ENCODE measurements at regions not wholly inside any gene's neighbourhood (a gene's known extent, or its start where the extent isn't known, plus 50 kb on each side); places are given as distances from the start of the nearest gene placed in this dataset.

- Histone ChIP-seq H3K27ac (ENCODE audit: low read depth in 1 of 2, low read length in 2 of 2) (no peak overlapping the region), H3K4me1 (ENCODE audit: insufficient read depth, low read length) (no peaks in the 10 kb centered on the region), H3K9me3 (ENCODE audit: control insufficient read depth in 1 of 2, insufficient read depth in 1 of 2, low read length in 2 of 2) (no peaks in the 10 kb centered on the region), H3K36me3 (ENCODE audit: insufficient read depth, low read length) (no peaks in the 10 kb centered on the region), H3K4me3 (ENCODE audit: low read length) (no peak overlapping the region), H3K27me3 (ENCODE audit: control insufficient read depth in 1 of 2, insufficient read depth in 2 of 2, low read length in 2 of 2) (peaks cover 0 to 3% of the 10 kb centered on the region in 2 experiments)
- no peak for ATAC-seq (ENCODE audit: poor library complexity)
- intact Hi-C loops (cut with DNase I, micrococcal nuclease): no loop called here
- Mint-ChIP-seq H3K27ac (no peak overlapping the region), H3K9me3 (no peaks in the 10 kb centered on the region), H3K4me1 (ENCODE audit: low read depth) (no peaks in the 10 kb centered on the region), H3K27me3 (peaks cover 6% of the 10 kb centered on the region), H3K36me3 (ENCODE audit: low read depth) (no peaks in the 10 kb centered on the region), H3K4me3 (no peak overlapping the region)
- no peak for TF ChIP-seq CTCF (IDR thresholded peaks at IDR 0.05)
- ChIA-PET POLR2A (no interaction called here), CTCF (interaction anchor here (1.2 kb wide), 1 partner anchor 10 kb away, joined by 4 read pairs; no protein-coding TSS in a partner anchor)
- no peak for DNase-seq
Measured at GRCh38 chr3:17831366-17831765, 88.9 kb upstream of the TBC1D5 start.

GRCh38 chr3:17830788-17831187 lies 88.4 kb upstream of the TBC1D5 start:
- CTCF ChIA-PET: interaction anchor here (1.2 kb wide), 1 partner anchor 10 kb away, joined by 4 read pairs; no protein-coding TSS in a partner anchor
- Histone ChIP-seq H3K36me3 (ENCODE audit: insufficient read depth, low read length) (no peaks in the 10 kb centered on the region), H3K4me1 (ENCODE audit: insufficient read depth, low read length) (no peaks in the 10 kb centered on the region), H3K27me3 (ENCODE audit: control insufficient read depth in 1 of 2, insufficient read depth in 2 of 2, low read length in 2 of 2) (peaks cover 0 to 3% of the 10 kb centered on the region in 2 experiments), H3K27ac (ENCODE audit: low read depth in 1 of 2, low read length in 2 of 2) (no peak overlapping the region), H3K9me3 (ENCODE audit: control insufficient read depth in 1 of 2, insufficient read depth in 1 of 2, low read length in 2 of 2) (no peaks in the 10 kb centered on the region), H3K4me3 (ENCODE audit: low read length) (no peak overlapping the region)
- no peak overlapping the region for H3K4me3 Mint-ChIP-seq
- POLR2A ChIA-PET: no interaction called here
- ATAC-seq (ENCODE audit: poor library complexity) (no peak), DNase-seq (no peak)
- no peaks in the 10 kb centered on the region for H3K36me3 Mint-ChIP-seq (ENCODE audit: low read depth)
- H3K27me3 Mint-ChIP-seq: peaks cover 6% of the 10 kb centered on the region
- intact Hi-C loops (cut with DNase I, micrococcal nuclease): no loop called here
- no peak overlapping the region for H3K27ac Mint-ChIP-seq
- no peak for TF ChIP-seq CTCF (IDR thresholded peaks at IDR 0.05)
- no peaks in the 10 kb centered on the region for H3K4me1 Mint-ChIP-seq (ENCODE audit: low read depth)
- H3K9me3 Mint-ChIP-seq: no peaks in the 10 kb centered on the region

GRCh38 chr3:17828388-17828787 lies 86.0 kb upstream of the TBC1D5 start:
- H3K27ac ChIP-seq (ENCODE audit: low read depth in 1 of 2, low read length in 2 of 2): no peak overlapping the region
- Mint-ChIP-seq H3K27ac (no peak overlapping the region), H3K36me3 (ENCODE audit: low read depth) (no peaks in the 10 kb centered on the region), H3K4me1 (ENCODE audit: low read depth) (no peaks in the 10 kb centered on the region), H3K27me3 (peaks cover under 1% of the 10 kb centered on the region), H3K9me3 (no peaks in the 10 kb centered on the region), H3K4me3 (no peak overlapping the region)
- H3K36me3 ChIP-seq (ENCODE audit: insufficient read depth, low read length): no peaks in the 10 kb centered on the region
- no peak overlapping the region for H3K4me3 ChIP-seq (ENCODE audit: low read length)
- no peaks in the 10 kb centered on the region for H3K4me1 ChIP-seq (ENCODE audit: insufficient read depth, low read length)
- DNase-seq: no peak
- peaks cover 0 to 3% of the 10 kb centered on the region in 2 experiments for H3K27me3 ChIP-seq (ENCODE audit: control insufficient read depth in 1 of 2, insufficient read depth in 2 of 2, low read length in 2 of 2)
- CTCF ChIA-PET: no interaction called here
- POLR2A ChIA-PET: no interaction called here
- intact Hi-C loops (cut with DNase I, micrococcal nuclease): no loop called here
- ATAC-seq (ENCODE audit: poor library complexity): no peak
- H3K9me3 ChIP-seq (ENCODE audit: control insufficient read depth in 1 of 2, insufficient read depth in 1 of 2, low read length in 2 of 2): no peaks in the 10 kb centered on the region
- no peak for TF ChIP-seq CTCF (IDR thresholded peaks at IDR 0.05)
